NCI-H2081 treated with DMSO at 0.1 percent for 48 hours (cell line): ENCODE measurements at regions not wholly inside any gene's neighbourhood (a gene's known extent, or its start where the extent isn't known, plus 50 kb on each side); places are given as distances from the start of the nearest gene placed in this dataset.

Experiments used
- DNase-seq: peaks from one replicate; lab custom pipeline; 2025; lab: John Stamatoyannopoulos, UW

DNA sequence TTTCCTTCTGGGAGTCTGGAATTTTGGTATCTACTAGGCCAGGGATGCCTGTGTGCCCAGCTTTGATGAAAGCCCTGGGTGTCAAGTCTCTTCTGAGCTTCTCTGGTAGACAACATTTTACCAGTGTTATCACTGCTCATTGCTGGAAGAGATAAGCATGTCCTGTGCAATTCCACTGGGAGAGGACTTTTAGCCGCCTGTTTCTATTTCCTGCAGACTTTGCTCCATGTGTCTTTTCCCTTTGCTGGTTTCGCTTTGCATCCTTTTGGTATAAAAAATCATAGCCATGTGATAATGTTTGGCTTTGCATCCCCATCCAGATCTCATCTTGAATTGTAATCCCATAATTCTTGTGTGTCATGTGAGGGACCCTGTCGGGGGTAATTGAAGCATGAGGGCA lies 163.2 kb downstream of the SLC28A3 start:
- DNase-seq: no peak

- no peak for DNase-seq
These were observed 161.0 kb downstream of the SLC28A3 start for GRCh38 chr9:84179531-84179930.

DNA sequence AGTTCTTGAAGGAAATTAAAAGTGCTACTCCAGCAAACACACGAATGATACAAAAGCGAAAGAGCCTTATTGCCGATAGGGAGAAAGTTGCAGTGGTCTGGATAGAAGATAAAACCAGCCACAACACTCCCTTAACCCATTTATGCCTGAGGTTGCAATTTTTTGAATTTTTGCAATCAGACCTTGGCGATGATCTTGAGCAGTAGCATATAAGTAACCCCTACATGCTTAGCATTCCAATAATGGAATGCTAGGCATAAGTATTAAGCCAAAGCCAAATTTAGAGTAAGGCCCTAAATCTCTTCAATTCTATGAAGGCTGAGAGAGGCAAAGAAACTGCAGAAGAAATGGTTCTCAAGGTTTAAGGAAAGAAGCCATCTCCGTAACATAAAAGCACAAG lies 153.5 kb downstream of the SLC28A3 start:
- DNase-seq: no peak

GRCh38 chr9:84189904-84190303 lies 150.7 kb downstream of the SLC28A3 start:
- no peak for DNase-seq

GRCh38 chr9:84190411-84190810 lies 150.1 kb downstream of the SLC28A3 start:
- peak; percentile 27 for DNase-seq

GRCh38 chr9:84206801-84207370 lies 133.7 kb downstream of the SLC28A3 start:
- DNase-seq: no peak

DNA sequence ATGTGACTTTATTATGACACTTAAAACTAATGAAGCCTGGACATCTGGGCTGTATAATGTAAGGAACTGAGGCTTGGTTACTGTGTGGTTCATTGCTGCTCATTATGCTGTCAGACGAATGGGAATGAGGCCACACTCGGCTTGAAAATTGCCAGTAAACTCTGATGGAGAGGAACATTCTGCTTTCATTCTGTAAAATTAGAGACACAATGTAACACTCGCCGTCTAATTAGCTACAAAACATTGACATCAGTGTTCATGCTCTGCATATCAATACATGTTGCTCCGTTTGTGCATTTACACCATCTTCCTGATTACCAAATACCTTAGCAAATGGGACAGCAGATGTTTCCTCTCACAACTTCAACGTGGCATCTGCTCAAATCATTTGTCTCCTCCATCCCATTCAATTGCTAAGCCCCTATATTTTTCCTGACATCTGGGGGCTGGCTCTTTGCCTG lies 133.0 kb downstream of the SLC28A3 start:
- DNase-seq: no peak

GRCh38 chr9:84212246-84212645 lies 128.3 kb downstream of the SLC28A3 start:
- no peak for DNase-seq

- DNase-seq: no peak
These were observed 127.6 kb downstream of the SLC28A3 start for GRCh38 chr9:84212982-84213381.

DNA sequence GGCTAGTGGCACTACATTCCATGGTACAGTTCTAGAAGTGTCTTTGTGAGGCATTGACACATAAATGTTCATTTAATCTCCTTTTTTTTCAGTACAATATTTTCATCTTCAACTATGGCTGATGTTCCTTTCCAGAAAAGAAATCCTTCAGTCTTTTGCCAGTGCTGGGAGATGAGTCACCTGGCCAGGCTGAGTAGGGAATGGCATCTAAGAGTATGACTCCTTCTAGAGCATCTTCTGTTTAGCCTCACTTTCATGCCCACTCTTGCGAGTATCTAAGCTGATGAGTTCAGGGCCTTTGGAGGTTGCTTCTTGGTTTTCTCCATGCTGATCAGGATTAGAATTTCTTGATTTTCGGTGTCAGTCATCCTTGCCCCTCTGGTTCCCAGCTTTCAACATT lies 124.4 kb downstream of the SLC28A3 start:
- DNase-seq: no peak

DNA sequence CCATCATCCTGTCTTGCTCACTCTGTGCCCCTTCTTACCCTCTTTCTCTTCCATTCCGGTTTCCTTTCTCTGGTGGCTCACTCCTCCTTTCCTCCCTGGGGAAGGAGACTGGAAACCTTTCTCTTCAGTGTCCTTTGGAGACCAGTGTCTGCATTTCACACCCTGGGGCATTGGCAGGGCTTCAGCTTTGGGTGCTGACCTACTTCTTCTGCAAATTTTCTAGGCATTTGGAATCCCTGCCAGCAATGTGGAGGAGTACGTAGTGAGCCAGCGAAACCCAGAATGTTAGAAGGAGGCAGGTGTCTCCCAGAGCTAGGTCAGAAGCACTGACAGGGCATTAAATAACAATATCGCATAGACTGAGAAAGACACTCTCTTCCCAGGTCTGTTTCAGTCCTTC lies 122.2 kb downstream of the SLC28A3 start:
- no peak for DNase-seq

DNA sequence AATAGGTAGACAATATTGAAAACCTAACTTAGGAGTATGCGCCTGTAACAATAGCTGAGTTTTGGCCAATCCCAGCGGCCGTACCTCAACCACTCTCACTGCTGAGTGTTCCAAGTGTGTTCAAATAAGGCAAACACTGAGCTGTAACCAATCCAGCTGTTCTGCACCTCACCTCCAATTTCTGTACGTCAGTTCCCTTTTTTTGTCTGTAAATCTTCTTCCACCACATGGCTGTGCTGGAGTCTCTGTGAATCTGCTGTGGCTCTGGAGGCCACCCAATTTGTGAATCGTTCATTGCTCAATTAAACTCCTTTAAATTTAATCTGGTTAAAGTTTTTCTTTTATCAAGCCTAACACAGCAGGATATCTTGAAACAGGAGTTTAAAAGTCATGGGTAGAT lies 116.3 kb downstream of the SLC28A3 start:
- no peak for DNase-seq
